ENCODE measurements at regions not wholly inside any gene's neighbourhood (a gene's known extent, or its start where the extent isn't known, plus 50 kb on each side); places are given as distances from the start of the nearest gene placed in this dataset.

GRCh38 chr10:116002735-116003134 lies 270.3 kb downstream of the GFRA1 start:
- TF ChIP-seq CTCF (optimal IDR thresholded peaks at IDR 0.05 in 1 of 3, IDR thresholded peaks at IDR 0.05 in 1 of 3, conservative IDR thresholded peaks at IDR 0.05 in 1 of 3; ENCODE audit: extremely low read depth in 1 of 3, insufficient read depth in 2 of 3, low read length in 3 of 3) (no peak), EZH2 (IDR thresholded peaks at IDR 0.05; ENCODE audit: low read length) (no peak)

Data from keratinocyte (primary cell).